ENCODE measurements at regions not wholly inside any gene's neighbourhood (a gene's known extent, or its start where the extent isn't known, plus 50 kb on each side); places are given as distances from the start of the nearest gene placed in this dataset.
"Not testable (repeated sequence)": the region's sequence is repeated elsewhere in the genome, so short reads cannot be mapped to it uniquely, and the experiment has no call there.

DNA sequence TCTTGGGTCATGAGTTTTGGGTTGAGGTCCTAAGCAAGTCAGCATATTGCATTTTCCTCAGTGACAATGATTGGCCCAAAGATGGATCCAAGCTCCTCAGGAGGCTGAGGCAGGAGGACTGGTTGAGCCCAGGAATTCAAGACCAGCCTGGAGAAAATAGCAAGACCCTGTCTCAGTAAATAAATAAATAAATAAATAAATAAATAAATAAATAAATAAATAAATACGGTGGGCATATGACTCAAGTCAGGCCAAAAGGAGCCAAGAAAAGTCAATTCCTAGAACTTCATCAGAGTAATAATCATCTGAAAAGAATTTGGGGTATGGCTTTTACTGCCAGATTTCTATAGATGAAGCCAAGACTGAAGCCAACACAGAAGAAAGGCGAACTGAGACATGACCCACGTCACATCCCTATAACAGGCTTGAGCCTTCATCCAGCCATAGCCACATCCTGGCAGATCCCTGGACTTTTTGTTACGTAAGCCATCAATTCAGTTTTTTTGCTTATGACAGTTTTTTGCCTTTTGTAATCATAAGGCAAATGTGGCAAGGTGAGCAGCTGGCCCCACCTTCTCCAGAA, 88.5 kb upstream of the NFASC start:
- DNase-seq, result no peak

DNA sequence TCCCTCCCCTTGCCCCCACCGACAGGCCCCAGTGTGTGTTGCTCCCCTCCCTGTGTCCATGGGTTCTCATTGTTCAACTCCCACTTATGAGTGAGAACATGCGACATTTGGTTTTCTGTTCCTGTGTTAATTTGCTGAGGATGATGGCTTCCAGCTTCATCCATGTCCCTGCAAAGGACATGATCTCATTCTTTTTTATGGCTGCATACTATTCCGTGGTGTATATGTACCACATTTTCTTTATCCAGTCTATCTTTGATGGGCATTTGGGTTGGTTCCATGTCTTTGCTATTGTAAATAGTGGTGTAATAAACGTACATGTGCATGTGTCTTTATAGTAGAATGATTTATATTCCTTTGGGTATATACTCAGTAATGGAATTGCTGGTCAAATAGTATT, 85.6 kb upstream of the NFASC start:
- not testable (repeated sequence) for DNase-seq

DNA sequence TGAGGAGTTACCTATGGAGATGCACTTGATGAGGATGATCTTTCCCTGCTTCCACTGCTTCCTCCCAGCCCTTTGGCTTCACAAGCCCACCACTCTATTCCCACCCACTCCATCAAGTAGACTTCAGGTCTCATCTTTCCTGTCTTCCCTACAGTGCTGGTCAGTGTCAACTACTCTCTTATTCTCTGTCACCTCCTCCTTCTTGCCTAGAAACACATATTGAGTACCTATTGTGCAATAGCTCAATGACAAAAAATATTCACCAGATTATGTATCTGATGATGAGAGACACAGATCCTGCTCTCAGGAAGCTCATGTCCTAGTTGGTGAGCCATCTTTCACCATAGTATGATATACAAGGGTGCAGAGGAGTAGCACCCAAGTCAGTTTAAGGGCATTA, 82.2 kb upstream of the NFASC start:
- DNase-seq, result no peak

DNA sequence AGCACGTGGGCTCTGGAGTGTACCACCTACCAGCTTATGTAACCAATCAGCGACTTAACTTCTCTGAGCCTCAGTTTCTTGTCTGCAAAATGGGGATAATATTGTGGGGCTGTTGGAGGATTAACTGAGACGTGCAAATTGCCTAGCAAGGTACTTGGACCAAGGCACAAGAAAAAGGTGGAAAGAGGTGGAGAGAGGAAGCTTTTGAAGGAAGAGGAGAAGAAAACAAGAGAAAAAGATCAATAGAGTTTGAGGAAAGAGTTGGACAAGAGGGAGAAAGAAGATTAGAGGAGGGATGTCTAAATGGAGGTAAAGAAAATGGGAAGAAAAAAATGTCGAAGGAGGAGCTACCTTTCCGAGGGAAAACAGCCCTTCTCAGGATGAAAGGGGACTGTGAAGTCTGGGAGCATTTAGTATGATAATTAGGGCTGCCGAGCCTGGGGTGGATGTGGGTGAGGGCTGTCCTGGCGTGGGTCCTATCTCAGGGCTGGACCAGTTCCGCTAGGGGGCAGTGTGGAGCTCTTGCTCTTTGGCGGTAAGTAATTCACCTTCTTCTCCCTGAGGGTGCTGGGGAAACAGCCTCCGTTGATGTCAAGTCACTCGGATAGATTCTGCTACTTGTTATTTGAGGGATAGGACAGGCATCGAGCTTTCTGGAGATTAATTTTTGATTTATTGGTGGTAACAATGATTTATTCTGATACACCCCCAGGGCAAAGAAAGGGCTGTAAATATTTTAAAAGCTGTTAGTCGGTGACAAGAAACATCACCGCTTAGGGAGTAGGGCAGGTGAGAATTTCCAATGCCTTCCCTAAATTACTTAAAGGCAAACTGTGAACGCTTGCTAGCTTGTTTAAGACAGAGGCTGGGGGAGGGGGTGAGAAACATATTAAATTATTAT, 79.0 kb upstream of the NFASC start:
- peak; percentile 96 for DNase-seq

DNA sequence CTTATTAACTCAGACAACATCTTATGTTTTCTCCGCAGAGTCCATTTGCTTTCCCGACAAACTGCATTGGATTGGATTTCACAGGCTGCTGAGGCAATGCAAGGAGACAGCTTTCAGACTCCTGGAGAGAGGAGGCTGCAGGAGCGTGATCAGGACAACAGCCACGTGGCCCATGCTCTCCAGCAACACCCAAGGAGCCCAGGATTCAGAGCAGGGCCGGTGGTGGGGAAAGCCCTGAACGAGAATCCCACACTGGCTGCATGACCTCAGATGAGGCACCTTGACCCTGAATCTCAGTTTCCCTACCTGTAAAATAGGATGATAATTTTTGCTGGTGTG, 78.3 kb upstream of the NFASC start:
- peak; percentile 43 for DNase-seq

DNA sequence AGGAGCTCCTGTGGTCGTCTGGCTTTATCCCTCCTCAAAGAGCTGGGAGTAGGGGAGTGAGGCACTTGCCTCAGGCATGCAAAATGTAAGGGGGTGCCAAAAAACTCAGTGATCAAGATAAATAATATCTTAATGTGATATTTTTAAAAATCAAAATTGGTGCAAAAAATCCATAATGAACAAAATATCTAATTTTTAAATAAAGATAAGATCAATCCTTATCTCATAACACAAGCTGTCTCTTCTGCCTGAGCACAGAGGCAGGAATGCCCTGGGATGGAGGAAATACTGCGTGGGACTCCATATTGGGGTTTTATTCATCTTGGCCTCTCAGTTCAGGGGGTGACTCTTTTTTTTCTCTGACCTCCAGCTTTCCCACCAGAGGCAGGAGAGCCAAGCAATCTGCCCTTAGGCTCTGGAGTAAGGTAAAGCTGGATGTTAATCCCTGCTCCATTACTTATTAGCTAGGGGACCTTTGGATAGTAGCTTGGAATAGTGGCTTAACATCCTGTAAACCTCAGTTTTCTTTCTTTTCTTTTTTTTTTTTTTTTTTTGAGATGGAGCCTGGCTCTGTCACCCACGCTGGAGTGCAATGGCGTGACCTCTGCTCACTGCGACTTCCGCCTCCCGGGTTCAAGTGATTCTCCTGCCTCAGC, 77.3 kb upstream of the NFASC start:
- DNase-seq, result peak; percentile 61

DNA sequence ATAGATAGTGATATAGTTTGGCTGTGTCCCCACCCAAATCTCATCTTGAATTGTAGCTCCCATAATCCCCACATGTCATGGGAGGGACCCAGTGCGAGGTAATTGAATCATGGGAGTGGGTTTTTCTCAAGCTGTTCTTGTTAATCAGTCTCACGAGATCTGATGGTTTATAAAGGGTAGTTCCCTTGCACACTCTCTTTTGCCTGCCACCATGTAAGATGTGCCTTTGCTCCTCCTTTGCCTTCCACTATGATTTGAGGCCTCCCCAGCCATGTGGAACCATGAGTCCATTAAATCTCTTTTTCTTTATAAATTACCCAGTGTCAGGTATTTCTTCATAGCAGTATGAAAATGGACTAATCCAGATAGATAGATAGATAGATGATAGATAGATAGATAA, 73.8 kb upstream of the NFASC start:
- DNase-seq, result not testable (repeated sequence)

DNA sequence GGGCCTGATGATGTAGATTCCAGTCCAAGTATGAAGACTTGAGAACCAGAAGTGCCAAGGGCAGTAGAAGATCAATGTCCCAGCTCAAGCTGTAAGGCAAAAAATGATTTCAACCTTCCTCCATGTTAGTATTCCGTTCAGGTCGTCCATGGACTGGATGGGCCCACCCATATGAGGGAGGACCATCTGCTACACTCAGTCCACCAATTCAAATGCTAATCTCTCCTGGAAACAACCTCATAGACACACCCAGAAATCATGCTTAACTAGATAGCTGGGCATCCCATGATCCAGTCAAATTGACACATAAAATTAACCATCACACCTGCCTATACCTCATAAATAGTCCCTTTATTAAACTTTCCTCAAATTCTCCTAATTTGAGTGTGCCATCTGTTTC, 73.3 kb upstream of the NFASC start:
- no peak for DNase-seq

DNA sequence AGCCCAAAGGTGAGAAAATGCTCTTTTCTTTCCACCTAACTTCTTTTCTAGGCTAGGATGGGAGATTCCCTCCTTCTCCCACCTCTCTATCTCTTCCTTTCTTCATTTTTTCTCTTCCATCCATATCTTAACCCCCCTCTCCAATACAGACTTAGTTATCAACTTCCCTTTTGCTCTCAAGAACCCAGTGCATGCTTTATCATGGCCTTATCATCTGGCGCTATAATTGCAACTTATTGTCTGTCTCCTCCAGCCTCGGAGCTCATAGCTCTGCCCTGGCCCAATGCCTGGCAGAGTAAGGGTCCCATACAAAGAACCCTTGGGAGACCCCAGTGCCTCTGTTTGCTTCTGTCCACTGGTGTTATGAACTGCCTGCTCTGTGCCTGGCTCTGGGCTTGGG, 71.0 kb upstream of the NFASC start:
- no peak for DNase-seq

DNA sequence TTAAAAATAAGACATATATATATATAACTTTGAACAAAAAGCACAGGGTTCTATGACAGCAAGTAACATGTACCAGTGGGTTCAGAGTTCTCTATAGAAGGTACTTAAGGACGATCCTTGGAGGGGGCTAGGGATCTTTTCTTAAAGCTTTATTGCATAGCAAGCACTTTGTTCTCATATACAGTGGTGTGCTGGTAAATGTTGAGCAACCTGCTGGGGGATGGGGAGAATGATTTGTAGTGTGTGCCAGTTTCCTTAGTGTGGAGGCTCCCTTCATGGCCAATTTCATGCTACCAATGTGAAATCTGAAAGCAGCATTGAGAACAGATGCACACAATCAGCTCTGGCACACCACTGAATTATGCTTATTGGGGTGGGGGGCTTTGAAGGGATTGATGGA, 69.5 kb upstream of the NFASC start:
- DNase-seq, result no peak

DNA sequence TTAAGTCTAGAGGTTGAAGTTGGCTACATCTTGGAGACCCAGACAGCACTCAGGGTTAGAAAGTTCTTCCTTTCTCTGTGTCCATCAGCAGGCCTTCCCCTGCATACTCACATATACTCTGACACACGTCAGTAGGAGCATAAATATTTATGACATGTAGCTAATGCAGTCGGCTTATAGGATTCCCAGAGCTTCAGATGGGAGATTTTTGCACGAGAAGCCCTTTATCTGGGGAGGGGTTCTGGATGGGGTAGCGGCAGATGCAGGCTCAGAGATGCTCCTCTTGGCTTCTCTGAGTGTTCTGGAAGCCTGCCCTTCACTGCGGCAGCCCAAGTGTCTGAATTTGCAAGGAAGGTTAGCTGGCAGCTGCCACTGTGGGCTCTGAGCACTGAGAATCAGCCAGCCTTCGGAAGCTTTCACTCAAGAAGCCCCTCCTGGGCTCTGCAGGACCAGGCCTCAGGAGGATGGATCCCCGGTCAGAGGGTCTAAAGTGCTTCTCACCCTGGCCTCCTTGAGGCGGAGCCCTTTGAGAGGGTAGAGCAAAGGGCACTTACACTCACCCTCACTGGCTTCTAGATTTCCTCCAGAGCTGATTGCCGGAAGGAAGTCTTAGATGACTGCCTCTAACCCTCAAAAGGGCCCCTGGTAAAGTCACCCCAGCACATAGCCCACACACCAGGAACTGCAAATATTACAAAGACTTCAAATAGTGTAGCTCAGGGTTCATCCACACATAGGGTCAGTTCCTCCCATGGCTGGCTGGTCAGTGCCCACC, 68.1 kb upstream of the NFASC start:
- DNase-seq, result no peak

DNA sequence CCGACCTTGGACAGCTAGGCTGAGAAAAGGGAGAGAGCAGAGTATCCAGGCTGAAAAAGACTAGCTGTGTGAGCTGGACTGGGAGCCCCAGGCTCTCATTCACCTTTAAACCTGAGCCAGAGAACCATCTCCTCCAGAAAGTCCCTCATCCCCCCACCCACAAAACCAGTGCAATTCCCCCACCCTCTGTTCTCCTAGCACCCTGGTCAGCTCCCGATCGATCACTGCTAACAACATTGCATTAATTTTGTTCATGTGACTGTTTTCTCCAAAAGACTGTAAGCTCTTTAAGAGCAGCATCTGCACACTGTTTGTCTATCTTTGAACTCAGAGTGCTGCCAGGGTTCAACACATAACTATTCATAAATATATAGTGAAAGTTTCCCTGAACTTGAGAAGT, 67.1 kb upstream of the NFASC start:
- no peak for DNase-seq

DNA sequence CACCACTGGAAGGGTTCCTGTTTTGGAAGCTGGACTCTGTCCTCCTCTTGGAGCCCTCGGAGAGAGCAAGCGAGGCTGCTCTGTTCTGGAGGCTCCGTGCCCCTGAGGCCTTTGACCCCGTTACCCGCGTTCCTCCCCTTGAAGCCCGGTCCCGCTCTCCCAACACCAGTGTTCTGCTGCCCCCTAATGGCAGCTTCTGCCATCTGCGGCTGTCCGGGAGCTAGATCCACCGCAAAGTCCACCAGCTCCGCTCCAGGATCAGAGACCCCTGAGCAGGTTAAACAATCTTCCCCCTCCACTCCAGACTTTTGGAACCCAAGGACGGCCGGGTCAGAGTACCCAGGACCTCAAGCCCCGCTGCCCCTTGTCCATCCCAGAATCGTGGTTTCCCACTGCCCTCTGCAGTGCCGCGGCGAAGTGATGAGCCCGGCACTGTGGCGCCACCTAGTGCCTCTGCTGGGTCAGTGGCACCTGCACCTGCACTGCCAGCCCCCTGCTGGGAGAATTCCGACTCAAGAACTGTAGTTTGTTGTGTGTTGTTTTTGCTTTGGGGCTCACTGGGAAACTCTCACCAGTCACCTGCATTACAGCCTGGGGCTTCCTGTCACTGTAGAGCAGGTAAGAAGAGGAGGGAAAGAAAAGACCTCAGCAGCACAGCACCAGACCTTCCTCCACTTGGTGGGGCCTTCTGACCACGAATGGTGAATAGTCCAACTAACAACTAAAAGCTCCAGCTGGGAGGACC, 63.5 kb upstream of the NFASC start:
- DNase-seq, result peak; percentile 96

DNA sequence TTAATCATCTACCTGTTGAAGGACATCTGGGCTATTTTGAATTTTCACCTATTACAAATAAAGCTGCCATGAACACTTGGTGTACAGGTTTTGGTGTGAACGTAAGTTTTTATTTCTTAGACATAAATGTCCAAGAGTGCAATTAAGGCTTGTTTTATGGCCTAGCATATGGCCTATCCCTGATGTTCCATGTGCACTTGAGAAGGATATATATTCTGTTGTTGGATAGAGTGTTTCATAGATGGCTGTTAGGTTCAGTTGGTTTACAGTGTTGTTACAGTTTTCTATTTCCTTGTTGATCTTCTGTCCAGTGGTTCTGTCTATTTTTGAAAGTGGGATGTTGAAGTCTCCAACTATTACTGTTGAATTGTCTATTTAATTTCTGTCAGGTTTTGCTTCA, 61.2 kb upstream of the NFASC start:
- DNase-seq, result no peak

DNA sequence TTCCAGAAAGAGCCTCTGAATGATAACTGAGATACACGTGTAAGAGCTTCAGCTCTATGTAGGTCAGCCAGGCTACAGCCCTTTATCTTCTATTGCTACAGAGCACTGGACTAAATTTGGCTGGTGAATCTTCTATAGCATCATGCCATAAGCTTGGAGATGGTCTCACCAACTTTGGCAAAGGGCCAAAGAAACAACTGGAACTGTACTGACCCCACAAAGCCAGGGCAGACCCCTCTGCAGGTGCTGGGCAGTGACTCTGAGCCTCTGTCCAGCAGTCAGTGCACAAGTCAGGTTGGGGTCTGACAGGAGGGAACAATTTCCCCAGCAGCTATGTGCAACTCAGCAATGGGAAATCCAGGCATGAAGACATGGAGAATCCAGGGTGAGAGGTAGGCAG, 57.8 kb upstream of the NFASC start:
- no peak for DNase-seq

DNA sequence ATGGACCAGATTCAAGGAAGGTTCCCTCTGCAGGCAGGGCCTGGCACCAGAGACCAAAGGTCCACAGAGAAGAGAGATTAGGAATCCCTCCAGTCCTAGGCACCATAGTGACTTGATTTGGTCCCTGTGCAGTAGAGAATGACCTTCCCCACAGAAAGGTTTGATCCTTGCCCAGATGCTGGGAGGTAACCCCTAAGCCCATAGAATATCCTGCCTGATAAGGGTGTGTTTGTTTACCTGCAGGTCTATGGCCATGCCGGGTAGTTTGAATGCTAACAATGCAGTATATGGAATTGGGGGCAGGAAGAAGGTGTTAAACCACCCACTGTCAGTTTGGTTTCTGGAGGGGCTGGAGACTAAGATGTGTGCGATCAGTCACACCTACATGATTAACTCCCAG, 57.1 kb upstream of the NFASC start:
- no peak for DNase-seq

DNA sequence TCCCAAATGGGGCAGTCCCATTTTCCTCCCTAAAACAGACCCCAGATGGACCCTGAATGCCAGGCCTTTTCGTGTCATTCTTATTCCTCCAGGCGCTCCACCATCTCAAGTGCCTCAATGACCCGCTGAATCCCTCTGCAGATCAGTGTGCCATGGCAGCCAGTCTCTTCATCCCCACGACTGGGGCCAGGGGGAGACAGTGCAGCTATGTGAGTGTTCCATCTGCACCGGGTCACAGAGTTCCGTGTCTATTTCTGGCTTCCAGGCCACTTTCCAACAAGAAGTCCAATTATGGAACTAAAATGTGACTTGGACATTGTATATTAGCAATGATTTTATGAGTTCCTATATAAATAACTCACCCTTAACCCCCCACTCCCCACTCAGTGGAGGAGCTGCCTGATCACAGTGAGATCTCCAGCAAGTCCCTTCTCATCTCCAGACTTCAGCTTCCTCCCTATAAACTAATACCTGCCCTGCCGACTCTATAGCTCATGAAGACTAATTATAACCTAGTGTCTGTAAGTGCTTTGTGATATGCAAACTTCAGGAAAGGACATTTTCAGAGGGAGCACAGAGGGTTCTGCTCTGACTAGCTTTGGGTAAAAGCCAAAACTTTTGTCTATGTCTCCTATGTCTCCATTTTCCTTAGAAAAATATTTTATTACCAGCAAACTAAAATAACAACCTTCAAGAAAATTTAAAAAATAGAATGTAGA, 56.3 kb upstream of the NFASC start:
- no peak for DNase-seq

DNA sequence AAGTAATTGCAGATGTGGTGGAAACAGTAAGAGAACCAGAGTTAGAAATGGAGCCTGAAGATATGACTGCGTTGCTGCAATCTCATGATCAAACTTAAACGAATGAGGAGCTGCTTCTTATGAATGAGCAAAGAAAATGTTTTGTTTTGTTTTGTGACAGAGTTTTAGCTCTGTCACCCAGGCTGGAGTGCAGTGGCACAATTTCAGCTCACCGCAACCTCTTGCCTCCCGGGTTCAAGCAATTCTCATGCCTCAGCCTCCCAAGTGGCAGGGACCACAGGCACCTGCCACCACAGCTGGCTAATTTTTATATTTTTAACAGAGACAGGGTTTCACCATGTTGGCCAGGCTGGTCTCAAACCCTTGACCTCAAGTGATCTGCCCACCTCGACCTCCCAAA, 53.3 kb upstream of the NFASC start:
- DNase-seq, result no peak

DNA sequence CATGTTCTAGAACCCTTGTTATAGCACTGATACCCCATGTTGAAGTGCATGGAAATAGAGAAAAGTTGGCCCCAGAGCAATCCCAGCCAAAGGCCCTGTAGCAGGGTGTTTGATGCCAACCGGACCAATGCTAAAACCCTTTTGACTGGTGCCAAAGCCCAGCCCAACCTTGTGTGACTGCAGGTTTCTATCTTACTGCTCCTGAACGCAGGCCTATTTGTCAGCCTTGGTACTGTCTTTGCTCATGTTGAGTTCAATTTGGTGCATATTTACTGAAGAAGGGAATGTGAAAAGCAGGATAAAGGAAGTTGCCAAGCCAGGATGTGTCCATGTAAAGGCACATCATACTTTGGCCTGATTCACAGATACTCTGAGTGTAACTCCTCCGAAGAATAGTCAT, 51.7 kb upstream of the NFASC start:
- DNase-seq, result no peak

DNA sequence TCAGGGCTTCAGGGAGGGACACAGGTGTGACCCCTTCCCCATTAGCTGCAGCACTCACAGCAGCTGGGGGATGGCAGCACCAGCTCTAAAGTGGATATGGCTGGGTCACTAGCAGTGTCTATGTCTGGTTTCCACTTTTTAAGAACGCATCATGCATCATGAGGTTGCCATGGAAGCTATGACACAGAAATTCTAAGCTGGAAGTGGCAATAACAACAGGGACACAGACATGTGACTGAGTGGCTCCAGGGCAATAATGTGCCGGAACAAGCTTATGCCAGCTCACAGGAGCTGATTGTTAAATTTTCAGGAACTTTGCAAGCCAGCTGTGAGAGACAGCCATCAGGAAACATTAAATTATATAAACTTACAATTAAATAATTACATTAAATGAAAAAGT, 51.2 kb upstream of the NFASC start:
- no peak for DNase-seq

All from NCI-H82 (cell line).